ENCODE measurements at regions not wholly inside any gene's neighbourhood (a gene's known extent, or its start where the extent isn't known, plus 50 kb on each side); places are given as distances from the start of the nearest gene placed in this dataset.

GRCh38 chr1:238345837-238346236 lies 455.1 kb upstream of the ZP4 start:
- ATAC-seq (no peak), DNase-seq (no peak)
- Histone ChIP-seq H3K27me3 (no peaks in the 10 kb centered on the region), H3K4me1 (no peaks in the 10 kb centered on the region), H3K9me3 (peaks cover 0 to 9% (median 0%) of the 10 kb centered on the region in 11 donors), H3K4me3 (no peak overlapping the region), H3K36me3 (no peaks in the 10 kb centered on the region), H3K27ac (no peak overlapping the region)
- intact Hi-C loops (cut with DNase I): no loop called here
- 72 to 78% methylated on average over 6 of the region's 6 CpGs for WGBS, 2 donors
- no peak for TF ChIP-seq CTCF (IDR thresholded peaks at IDR 0.05)

DNA sequence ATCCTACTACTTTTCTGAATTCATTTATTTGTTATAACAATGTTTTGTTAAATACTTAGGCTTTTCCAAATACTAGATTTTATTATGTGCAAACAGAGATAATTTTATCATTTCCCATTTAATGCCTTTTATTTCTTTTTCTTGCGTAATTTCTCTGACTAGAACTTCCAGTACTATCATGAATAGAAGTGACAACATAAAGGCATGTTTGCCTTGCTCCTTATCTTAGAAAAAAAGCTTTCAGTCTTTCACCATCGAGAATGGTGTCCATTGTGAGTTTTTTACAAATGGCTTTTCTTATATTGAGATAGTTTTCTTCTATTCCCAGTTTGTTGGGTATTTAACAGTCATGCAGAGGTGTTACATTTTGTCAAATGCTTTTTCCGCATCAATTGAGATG lies 453.1 kb upstream of the ZP4 start:
- Histone ChIP-seq H3K9me3 (peaks cover 0 to 15% (median 0%) of the 10 kb centered on the region in 11 donors), H3K27me3 (no peaks in the 10 kb centered on the region), H3K4me1 (no peaks in the 10 kb centered on the region), H3K27ac (no peak overlapping the region), H3K36me3 (no peaks in the 10 kb centered on the region), H3K4me3 (no peak overlapping the region)
- no peak for TF ChIP-seq CTCF (IDR thresholded peaks at IDR 0.05)
- WGBS, 2 donors: 67 to 78% methylated on average over 3 of the region's 3 CpGs
- DNase-seq (no peak), ATAC-seq (no peak)
- intact Hi-C loops (cut with DNase I): no loop called here

GRCh38 chr1:238341395-238341794 lies 450.7 kb upstream of the ZP4 start:
- DNase-seq (no peak), ATAC-seq (no peak)
- Histone ChIP-seq H3K36me3 (no peaks in the 10 kb centered on the region), H3K9me3 (peaks cover 0 to 20% (median 0%) of the 10 kb centered on the region in 11 donors), H3K4me3 (no peak overlapping the region), H3K27ac (no peak overlapping the region), H3K27me3 (no peaks in the 10 kb centered on the region), H3K4me1 (no peaks in the 10 kb centered on the region)
- intact Hi-C loops (cut with DNase I): no loop called here
- WGBS, 2 donors: 77 to 82% methylated on average over 2 of the region's 2 CpGs
- no peak for TF ChIP-seq CTCF (IDR thresholded peaks at IDR 0.05)

DNA sequence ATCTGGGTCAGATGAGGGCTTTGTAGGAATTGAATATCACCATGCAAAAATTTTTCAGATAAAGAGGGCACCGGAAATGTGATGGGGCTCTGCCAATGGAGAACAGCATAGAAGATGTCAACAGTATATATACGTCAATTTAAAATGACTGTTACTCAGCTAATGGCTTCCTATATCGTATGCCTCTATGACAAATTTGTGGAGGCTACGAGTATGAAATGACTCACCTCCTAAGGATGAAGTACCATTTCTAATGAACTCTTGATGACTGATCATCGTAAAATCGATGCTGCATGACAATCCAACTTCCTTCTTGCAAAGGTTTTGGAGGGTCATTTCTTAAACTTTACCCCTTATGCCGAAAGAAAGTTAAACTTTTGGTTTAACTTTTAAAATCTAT lies 450.3 kb upstream of the ZP4 start:
- Histone ChIP-seq H3K9me3 (peaks cover 0 to 20% (median 0%) of the 10 kb centered on the region in 11 donors), H3K27me3 (no peaks in the 10 kb centered on the region), H3K36me3 (no peaks in the 10 kb centered on the region), H3K4me3 (no peak overlapping the region), H3K27ac (no peak overlapping the region), H3K4me1 (no peaks in the 10 kb centered on the region)
- ATAC-seq: no peak
- no peak for TF ChIP-seq CTCF (IDR thresholded peaks at IDR 0.05)
- WGBS, 2 donors: 75 to 86% methylated on average over 7 of the region's 7 CpGs
- no peak for DNase-seq
- intact Hi-C loops (cut with DNase I): no loop called here

- TF ChIP-seq CTCF (IDR thresholded peaks at IDR 0.05): no peak
- Histone ChIP-seq H3K9me3 (peaks cover 0 to 20% (median 0%) of the 10 kb centered on the region in 11 donors), H3K4me3 (no peak overlapping the region), H3K27me3 (no peaks in the 10 kb centered on the region), H3K36me3 (no peaks in the 10 kb centered on the region), H3K27ac (no peak overlapping the region), H3K4me1 (no peaks in the 10 kb centered on the region)
- ATAC-seq (no peak), DNase-seq (no peak)
- intact Hi-C loops (cut with DNase I): no loop called here
- WGBS, 2 donors: 64 to 73% methylated on average over 7 of the region's 7 CpGs
Measured at GRCh38 chr1:238336531-238336930, 445.8 kb upstream of the ZP4 start.

All from heart right ventricle (tissue), 16 donors.